ENCODE measurements at regions not wholly inside any gene's neighbourhood (a gene's known extent, or its start where the extent isn't known, plus 50 kb on each side); places are given as distances from the start of the nearest gene placed in this dataset.

DNA sequence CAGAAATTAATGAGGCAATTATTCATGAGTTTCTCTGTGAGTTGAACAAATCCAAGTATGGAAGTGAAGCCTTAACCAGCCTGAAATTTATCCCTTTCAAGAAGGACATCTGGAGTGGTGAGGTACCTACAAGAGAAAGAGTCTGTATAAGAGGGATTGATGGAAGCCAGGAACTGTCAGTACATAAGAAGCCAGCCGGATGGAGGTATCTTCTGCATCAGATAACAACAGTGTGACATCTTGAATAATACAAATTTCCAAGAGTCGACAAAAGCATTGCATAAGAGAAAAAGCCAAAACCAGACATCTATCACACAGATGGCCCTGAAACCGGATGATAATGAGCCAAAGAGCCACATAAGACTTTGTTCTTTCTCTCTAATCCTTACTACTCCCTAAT is 781.2 kb downstream of the FLRT2 start:
- in situ Hi-C loops (cut with HindIII; ENCODE audit: extremely low pct_ligation_motif_present, low pct_unique_long_range_greater_than_20kb) (no loop called here), intact Hi-C loops (cut with micrococcal nuclease; ENCODE audit: unreplicated experiment) (no loop called here)
- 19% methylated on average over 3 of the region's 3 CpGs for WGBS (ENCODE audit: low lambda C conversion rate)
- ChIA-PET CTCF (ENCODE audit: low intra/inter-chr PET ratio, low total read pairs) (no interaction called here), POLR2A (no interaction called here)
- Histone ChIP-seq H3K27ac (ENCODE audit: extremely low read length, insufficient read depth, low read length) (no peak overlapping the region), H3K9ac (ENCODE audit: insufficient read depth, low read depth, low read length) (no peak overlapping the region), H3K9me3 (ENCODE audit: low read length) (peaks cover 7% of the 10 kb centered on the region; the same call in 1 of the 2 replicates), H2AFZ (ENCODE audit: low read length) (no peak overlapping the region), H4K20me1 (ENCODE audit: insufficient read depth, low read length) (no peaks in the 10 kb centered on the region), H3K27me3 (ENCODE audit: control insufficient read depth in 1 of 2, insufficient read depth in 2 of 2, low read length in 2 of 2) (no peaks in the 10 kb centered on the region), H3K4me3 (replicated peaks in 1 of 3; ENCODE audit: insufficient read depth in 1 of 3, low read depth in 2 of 3, low read length in 3 of 3) (no peak overlapping the region), H3K36me3 (replicated peaks in 1 of 2; ENCODE audit: control insufficient read depth in 1 of 2, insufficient read depth in 2 of 2, low read length in 2 of 2) (no peaks in the 10 kb centered on the region), H3K4me1 (ENCODE audit: insufficient read depth, low read length) (no peaks in the 10 kb centered on the region), H3K4me2 (ENCODE audit: low read depth, low read length) (no peak overlapping the region), H3K79me2 (ENCODE audit: insufficient read depth, low read length) (no peaks in the 10 kb centered on the region)
- FAIRE-seq (no peak), DNase-seq (ENCODE audit: low spot score) (no peak), ATAC-seq (no peak)
- BruUV-seq (replicated peaks): no TSS peak
- TF ChIP-seq ZNF501 (CRISPR knock-in tag; IDR thresholded peaks at IDR 0.05) (no peak), ARNT2 (CRISPR knock-in tag; IDR thresholded peaks at IDR 0.05; ENCODE audit: low read depth) (no peak), GATAD1 (CRISPR knock-in tag; IDR thresholded peaks at IDR 0.05) (no peak), ZEB1 (IDR thresholded peaks at IDR 0.05; ENCODE audit: insufficient replicate concordance, low read depth) (no peak), HIVEP1 (CRISPR knock-in tag; IDR thresholded peaks at IDR 0.05) (no peak), ZNF513 (CRISPR knock-in tag; conservative IDR thresholded peaks at IDR 0.05) (no peak), NAIF1 (CRISPR knock-in tag; IDR thresholded peaks at IDR 0.05; ENCODE audit: borderline replicate concordance) (no peak), ZNF260 (CRISPR knock-in tag; IDR thresholded peaks at IDR 0.05; ENCODE audit: borderline replicate concordance, low read depth) (no peak), MTA3 (CRISPR knock-in tag; IDR thresholded peaks at IDR 0.05) (no peak), ZFY (CRISPR knock-in tag; IDR thresholded peaks at IDR 0.05) (no peak), ZBTB1 (CRISPR knock-in tag; IDR thresholded peaks at IDR 0.05; ENCODE audit: borderline replicate concordance) (no peak), ISL2 (CRISPR knock-in tag; IDR thresholded peaks at IDR 0.05) (no peak), ZFP91 (CRISPR knock-in tag; IDR thresholded peaks at IDR 0.05; ENCODE audit: borderline replicate concordance) (no peak), SALL2 (CRISPR knock-in tag; IDR thresholded peaks at IDR 0.05) (no peak)
- TF ChIP-seq, protein P1, sequence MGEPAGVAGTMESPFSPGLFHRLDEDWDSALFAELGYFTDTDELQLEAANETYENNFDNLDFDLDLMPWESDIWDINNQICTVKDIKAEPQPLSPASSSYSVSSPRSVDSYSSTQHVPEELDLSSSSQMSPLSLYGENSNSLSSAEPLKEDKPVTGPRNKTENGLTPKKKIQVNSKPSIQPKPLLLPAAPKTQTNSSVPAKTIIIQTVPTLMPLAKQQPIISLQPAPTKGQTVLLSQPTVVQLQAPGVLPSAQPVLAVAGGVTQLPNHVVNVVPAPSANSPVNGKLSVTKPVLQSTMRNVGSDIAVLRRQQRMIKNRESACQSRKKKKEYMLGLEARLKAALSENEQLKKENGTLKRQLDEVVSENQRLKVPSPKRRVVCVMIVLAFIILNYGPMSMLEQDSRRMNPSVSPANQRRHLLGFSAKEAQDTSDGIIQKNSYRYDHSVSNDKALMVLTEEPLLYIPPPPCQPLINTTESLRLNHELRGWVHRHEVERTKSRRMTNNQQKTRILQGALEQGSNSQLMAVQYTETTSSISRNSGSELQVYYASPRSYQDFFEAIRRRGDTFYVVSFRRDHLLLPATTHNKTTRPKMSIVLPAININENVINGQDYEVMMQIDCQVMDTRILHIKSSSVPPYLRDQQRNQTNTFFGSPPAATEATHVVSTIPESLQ (CRISPR knock-in tag; conservative IDR thresholded peaks at IDR 0.05): no peak
- TF ChIP-seq, protein P2, sequence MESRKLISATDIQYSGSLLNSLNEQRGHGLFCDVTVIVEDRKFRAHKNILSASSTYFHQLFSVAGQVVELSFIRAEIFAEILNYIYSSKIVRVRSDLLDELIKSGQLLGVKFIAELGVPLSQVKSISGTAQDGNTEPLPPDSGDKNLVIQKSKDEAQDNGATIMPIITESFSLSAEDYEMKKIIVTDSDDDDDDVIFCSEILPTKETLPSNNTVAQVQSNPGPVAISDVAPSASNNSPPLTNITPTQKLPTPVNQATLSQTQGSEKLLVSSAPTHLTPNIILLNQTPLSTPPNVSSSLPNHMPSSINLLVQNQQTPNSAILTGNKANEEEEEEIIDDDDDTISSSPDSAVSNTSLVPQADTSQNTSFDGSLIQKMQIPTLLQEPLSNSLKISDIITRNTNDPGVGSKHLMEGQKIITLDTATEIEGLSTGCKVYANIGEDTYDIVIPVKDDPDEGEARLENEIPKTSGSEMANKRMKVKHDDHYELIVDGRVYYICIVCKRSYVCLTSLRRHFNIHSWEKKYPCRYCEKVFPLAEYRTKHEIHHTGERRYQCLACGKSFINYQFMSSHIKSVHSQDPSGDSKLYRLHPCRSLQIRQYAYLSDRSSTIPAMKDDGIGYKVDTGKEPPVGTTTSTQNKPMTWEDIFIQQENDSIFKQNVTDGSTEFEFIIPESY (CRISPR knock-in tag; IDR thresholded peaks at IDR 0.05): no peak
- TF ChIP-seq, protein P3, sequence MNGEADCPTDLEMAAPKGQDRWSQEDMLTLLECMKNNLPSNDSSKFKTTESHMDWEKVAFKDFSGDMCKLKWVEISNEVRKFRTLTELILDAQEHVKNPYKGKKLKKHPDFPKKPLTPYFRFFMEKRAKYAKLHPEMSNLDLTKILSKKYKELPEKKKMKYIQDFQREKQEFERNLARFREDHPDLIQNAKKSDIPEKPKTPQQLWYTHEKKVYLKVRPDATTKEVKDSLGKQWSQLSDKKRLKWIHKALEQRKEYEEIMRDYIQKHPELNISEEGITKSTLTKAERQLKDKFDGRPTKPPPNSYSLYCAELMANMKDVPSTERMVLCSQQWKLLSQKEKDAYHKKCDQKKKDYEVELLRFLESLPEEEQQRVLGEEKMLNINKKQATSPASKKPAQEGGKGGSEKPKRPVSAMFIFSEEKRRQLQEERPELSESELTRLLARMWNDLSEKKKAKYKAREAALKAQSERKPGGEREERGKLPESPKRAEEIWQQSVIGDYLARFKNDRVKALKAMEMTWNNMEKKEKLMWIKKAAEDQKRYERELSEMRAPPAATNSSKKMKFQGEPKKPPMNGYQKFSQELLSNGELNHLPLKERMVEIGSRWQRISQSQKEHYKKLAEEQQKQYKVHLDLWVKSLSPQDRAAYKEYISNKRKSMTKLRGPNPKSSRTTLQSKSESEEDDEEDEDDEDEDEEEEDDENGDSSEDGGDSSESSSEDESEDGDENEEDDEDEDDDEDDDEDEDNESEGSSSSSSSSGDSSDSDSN (CRISPR knock-in tag; IDR thresholded peaks at IDR 0.05): no peak
